ENCODE measurements at regions not wholly inside any gene's neighbourhood (a gene's known extent, or its start where the extent isn't known, plus 50 kb on each side); places are given as distances from the start of the nearest gene placed in this dataset.

DNA sequence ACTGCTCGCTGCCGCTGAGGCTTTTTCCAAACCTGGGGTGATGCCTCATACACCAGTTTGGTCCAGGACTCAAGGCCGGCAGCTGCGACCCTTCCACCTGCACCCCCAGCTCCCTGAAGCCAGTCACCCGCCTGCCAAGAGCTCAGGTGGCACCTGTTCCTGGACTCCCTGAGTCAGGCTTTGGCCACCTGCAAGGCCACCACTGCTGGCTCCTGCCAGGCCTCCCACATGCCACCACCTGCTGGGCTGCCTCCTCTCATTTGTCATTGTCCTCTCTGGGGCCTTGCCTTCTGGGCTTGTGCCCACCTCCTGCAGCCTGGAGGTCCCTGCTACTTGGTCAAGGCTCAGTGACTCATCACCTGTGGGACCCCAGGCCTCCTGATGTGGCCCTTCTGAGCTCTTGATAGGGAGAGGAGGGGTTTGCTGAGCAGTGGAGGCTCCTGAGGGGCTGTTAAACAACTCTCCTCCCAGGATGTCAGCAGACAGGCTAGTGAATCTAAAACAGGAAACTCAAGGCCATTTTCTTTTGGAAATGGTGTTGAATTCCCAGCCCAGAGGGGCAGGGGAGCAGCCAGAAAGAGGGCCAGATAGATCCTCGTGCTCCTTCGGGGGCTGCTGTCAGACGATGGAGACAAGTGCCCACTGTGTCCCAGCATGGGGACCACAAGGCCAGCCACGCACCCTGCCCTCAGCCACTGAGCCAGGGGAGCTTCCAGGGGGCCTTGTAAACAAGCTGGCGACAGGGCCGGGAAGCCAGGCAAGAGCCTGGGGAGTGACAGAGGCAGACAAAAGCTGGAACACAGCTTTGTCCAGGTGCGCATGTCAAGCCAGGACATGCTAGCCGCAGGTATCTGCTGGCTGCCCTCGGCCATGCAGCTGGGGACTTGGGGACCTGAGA is 416.8 kb downstream of the LRATD1 start:
- H3K4me3 ChIP-seq (ENCODE audit: low read depth, low read length, poor library complexity, severe bottlenecking), result no peak overlapping the region
- no peaks in the 10 kb centered on the region for H3K36me3 ChIP-seq (ENCODE audit: insufficient read depth, low read length)
- 0 out of 2 replicates have a peak, but pooled peaks cover 6% of the 10 kb centered on the region for H3K27me3 ChIP-seq (ENCODE audit: insufficient read depth, low read length)
- H3K9me3 ChIP-seq (ENCODE audit: low read length), result no peaks in the 10 kb centered on the region
- no peak for TF ChIP-seq EZH2 (IDR thresholded peaks at IDR 0.05; ENCODE audit: borderline replicate concordance, low read length)
- TF ChIP-seq, protein P1, sequence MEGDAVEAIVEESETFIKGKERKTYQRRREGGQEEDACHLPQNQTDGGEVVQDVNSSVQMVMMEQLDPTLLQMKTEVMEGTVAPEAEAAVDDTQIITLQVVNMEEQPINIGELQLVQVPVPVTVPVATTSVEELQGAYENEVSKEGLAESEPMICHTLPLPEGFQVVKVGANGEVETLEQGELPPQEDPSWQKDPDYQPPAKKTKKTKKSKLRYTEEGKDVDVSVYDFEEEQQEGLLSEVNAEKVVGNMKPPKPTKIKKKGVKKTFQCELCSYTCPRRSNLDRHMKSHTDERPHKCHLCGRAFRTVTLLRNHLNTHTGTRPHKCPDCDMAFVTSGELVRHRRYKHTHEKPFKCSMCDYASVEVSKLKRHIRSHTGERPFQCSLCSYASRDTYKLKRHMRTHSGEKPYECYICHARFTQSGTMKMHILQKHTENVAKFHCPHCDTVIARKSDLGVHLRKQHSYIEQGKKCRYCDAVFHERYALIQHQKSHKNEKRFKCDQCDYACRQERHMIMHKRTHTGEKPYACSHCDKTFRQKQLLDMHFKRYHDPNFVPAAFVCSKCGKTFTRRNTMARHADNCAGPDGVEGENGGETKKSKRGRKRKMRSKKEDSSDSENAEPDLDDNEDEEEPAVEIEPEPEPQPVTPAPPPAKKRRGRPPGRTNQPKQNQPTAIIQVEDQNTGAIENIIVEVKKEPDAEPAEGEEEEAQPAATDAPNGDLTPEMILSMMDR (IDR thresholded peaks at IDR 0.05; ENCODE audit: low read length), result no peak
- no peak overlapping the region for H3K4me2 ChIP-seq (ENCODE audit: low read length)
- no peaks in the 10 kb centered on the region for H3F3A ChIP-seq (ENCODE audit: insufficient read depth, low read length)
- no peaks in the 10 kb centered on the region for H3K79me2 ChIP-seq (ENCODE audit: insufficient read depth, low read length)
- H3K9ac ChIP-seq (ENCODE audit: low read length), result no peak overlapping the region
- H3K27ac ChIP-seq (ENCODE audit: low read depth, low read length, poor library complexity, severe bottlenecking), result no peak overlapping the region
- no peaks in the 10 kb centered on the region for H3K9me2 ChIP-seq (ENCODE audit: low read depth, low read length)
- H3K4me1 ChIP-seq (ENCODE audit: insufficient read depth, low read length, severe bottlenecking), result no peaks in the 10 kb centered on the region
- H4K20me1 ChIP-seq (ENCODE audit: insufficient read depth, low read length), result no peaks in the 10 kb centered on the region
- H2AFZ ChIP-seq (ENCODE audit: low read length), result no peak overlapping the region

DNA sequence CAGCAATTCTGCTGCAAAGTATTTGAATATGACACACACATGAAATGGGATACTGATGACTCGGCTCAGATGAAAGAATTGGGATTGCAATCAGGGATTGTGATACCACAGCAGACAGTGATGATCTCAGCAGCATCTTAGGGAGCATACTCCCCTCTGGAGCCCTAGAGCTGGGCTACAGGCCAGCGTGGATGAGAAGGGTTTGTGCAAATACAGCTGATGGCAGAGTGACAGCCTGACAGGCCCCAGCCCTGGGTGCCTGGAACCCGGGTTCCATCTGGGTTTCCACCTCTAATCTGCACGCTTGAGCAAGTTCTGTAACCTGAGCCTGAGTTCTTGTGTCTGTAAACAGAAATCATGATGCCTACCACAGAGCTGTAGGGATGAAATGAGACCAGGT is 418.0 kb downstream of the LRATD1 start:
- no peaks in the 10 kb centered on the region for H3F3A ChIP-seq (ENCODE audit: insufficient read depth, low read length)
- H3K4me2 ChIP-seq (ENCODE audit: low read length), result no peak overlapping the region
- no peaks in the 10 kb centered on the region for H3K36me3 ChIP-seq (ENCODE audit: insufficient read depth, low read length)
- no peaks in the 10 kb centered on the region for H3K9me2 ChIP-seq (ENCODE audit: low read depth, low read length)
- H3K9me3 ChIP-seq (ENCODE audit: low read length), result no peaks in the 10 kb centered on the region
- no peak overlapping the region for H3K27ac ChIP-seq (ENCODE audit: low read depth, low read length, poor library complexity, severe bottlenecking)
- no peaks in the 10 kb centered on the region for H3K4me1 ChIP-seq (ENCODE audit: insufficient read depth, low read length, severe bottlenecking)
- H2AFZ ChIP-seq (ENCODE audit: low read length), result no peak overlapping the region
- TF ChIP-seq, protein P1 (IDR thresholded peaks at IDR 0.05; ENCODE audit: low read length), result no peak
- TF ChIP-seq EZH2 (IDR thresholded peaks at IDR 0.05; ENCODE audit: borderline replicate concordance, low read length), result no peak
- no peak overlapping the region for H3K9ac ChIP-seq (ENCODE audit: low read length)
- H3K27me3 ChIP-seq (ENCODE audit: insufficient read depth, low read length), result 0 out of 2 replicates have a peak, but pooled peaks cover 6% of the 10 kb centered on the region
- H3K79me2 ChIP-seq (ENCODE audit: insufficient read depth, low read length), result no peaks in the 10 kb centered on the region
- H3K4me3 ChIP-seq (ENCODE audit: low read depth, low read length, poor library complexity, severe bottlenecking), result no peak overlapping the region
- no peaks in the 10 kb centered on the region for H4K20me1 ChIP-seq (ENCODE audit: insufficient read depth, low read length)

DNA sequence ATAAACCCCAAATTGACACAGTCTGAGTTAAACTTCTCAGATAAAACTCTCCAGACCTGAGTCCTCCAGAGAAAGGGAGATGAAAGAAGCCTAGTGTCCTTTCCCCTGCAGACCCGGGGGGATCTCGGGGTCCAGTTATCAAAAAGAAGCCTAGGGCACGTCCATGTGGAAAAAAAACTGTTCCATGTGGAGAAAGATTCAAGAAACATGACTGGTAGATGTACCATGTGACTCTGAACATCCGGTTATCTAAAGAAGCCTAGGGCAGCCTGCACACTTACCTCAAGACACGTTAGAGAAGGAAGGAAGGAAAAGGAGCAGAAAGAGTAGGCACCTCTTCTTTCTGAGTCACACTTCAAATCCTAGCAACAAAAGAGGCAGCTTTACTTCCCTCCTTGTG is 421.0 kb downstream of the LRATD1 start:
- Histone ChIP-seq H3F3A (ENCODE audit: insufficient read depth, low read length) (no peaks in the 10 kb centered on the region), H3K9me3 (ENCODE audit: low read length) (no peaks in the 10 kb centered on the region), H3K27me3 (ENCODE audit: insufficient read depth, low read length) (0 out of 2 replicates have a peak, but pooled peaks cover 6% of the 10 kb centered on the region), H3K9ac (ENCODE audit: low read length) (no peak overlapping the region), H4K20me1 (ENCODE audit: insufficient read depth, low read length) (no peaks in the 10 kb centered on the region), H3K36me3 (ENCODE audit: insufficient read depth, low read length) (no peaks in the 10 kb centered on the region), H3K4me3 (ENCODE audit: low read depth, low read length, poor library complexity, severe bottlenecking) (no peak overlapping the region), H3K79me2 (ENCODE audit: insufficient read depth, low read length) (no peaks in the 10 kb centered on the region), H3K9me2 (ENCODE audit: low read depth, low read length) (no peaks in the 10 kb centered on the region), H2AFZ (ENCODE audit: low read length) (no peak overlapping the region), H3K4me1 (ENCODE audit: insufficient read depth, low read length, severe bottlenecking) (no peaks in the 10 kb centered on the region), H3K4me2 (ENCODE audit: low read length) (no peak overlapping the region), H3K27ac (ENCODE audit: low read depth, low read length, poor library complexity, severe bottlenecking) (no peak overlapping the region)
- TF ChIP-seq, protein P1 (IDR thresholded peaks at IDR 0.05; ENCODE audit: low read length), result no peak
- TF ChIP-seq EZH2 (IDR thresholded peaks at IDR 0.05; ENCODE audit: borderline replicate concordance, low read length), result no peak

Measured in OCI-LY1 (cell line).